GM21576 (cell line): ENCODE measurements at regions not wholly inside any gene's neighbourhood (a gene's known extent, or its start where the extent isn't known, plus 50 kb on each side); places are given as distances from the start of the nearest gene placed in this dataset.
"Not testable (repeated sequence)": the region's sequence is repeated elsewhere in the genome, so short reads cannot be mapped to it uniquely, and the experiment has no call there.

Experiments used
- ATAC-seq: cut with Tn5 transposase; IDR thresholded peaks from one replicate; pipeline ENCODE4 v1.9.1; 2021; ENCODE audit warnings: mild to moderate bottlenecking, moderate library complexity; ENCODE audit not compliant: unreplicated experiment

GRCh38 chr2:122007126-122007525 is 251.7 kb downstream of the TSN start:
- no peak for ATAC-seq

DNA sequence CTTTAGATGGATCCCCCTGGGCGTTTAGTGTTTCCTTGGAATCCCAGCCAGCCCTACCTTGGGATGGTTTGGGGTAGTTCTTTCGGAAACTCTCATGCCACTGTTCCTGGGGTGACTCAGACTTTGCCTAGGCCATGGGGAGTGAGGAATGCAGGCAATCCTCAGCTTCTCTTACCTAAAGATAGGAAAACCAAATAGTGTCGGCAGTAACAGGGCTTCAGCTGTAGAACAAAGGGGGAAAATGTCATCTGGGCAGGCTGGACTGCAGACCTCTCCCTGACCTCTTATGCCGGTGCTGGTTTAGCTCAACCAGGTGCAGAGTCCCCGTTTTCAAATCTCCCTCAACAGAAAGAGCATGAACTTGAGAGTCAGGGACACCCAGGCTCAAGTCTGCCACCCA is 252.1 kb downstream of the TSN start:
- ATAC-seq: no peak

- ATAC-seq: no peak
Observed at GRCh38 chr2:122009561-122009960, 254.1 kb downstream of the TSN start.

- ATAC-seq: no peak
Observed at GRCh38 chr2:122011493-122012270, 256.2 kb downstream of the TSN start.

GRCh38 chr2:122018736-122019135 is 263.3 kb downstream of the TSN start:
- ATAC-seq: no peak

DNA sequence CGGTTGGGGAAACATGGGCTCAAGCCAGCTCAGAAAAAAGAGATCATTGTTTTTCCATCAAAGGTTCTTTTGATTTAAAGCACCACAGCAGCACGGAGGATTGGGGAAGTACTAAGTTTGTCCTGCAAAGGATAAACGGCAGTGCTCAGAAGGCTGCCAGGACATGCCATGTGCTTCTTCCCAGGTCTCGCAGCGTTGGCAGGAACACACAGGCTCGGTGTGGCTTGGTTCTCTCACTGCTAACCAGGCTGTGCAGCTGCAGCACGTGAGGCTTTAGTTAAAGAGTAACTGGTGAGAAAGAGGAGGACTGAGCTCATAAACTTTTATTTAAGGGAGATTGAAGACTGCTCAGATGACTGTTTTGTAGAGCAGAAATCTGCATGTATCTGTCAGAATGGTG is 264.3 kb downstream of the TSN start:
- ATAC-seq: no peak

- no peak for ATAC-seq
Observed at GRCh38 chr2:122020377-122020776, 264.9 kb downstream of the TSN start.

GRCh38 chr2:122021941-122022340 is 266.5 kb downstream of the TSN start:
- ATAC-seq: no peak

DNA sequence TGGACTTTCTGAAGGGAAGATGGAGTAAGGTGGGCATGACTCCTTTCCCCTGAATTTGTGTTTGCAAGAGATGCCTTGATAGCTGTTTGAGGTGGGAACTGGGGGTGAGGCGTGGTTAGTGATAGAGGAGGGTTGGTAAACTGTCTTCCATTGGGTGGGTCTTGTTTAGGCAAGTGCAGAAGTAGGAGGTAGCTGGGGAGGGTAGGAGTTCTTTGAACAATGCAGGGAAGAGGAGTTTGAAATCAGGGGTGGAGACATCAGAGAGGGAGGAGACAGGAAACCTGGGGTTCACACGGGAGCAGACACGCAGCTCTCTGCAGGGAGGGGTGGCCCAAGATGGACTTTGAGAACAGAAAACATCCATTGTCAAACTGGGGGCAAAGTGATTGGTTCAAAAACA is 267.1 kb downstream of the TSN start:
- no peak for ATAC-seq

- no peak for ATAC-seq
Observed at GRCh38 chr2:122023059-122023864, 267.8 kb downstream of the TSN start.

- no peak for ATAC-seq
Observed at GRCh38 chr2:122027510-122028217, 272.2 kb downstream of the TSN start.

- ATAC-seq: no peak
Observed at GRCh38 chr2:122028371-122029100, 273.1 kb downstream of the TSN start.

DNA sequence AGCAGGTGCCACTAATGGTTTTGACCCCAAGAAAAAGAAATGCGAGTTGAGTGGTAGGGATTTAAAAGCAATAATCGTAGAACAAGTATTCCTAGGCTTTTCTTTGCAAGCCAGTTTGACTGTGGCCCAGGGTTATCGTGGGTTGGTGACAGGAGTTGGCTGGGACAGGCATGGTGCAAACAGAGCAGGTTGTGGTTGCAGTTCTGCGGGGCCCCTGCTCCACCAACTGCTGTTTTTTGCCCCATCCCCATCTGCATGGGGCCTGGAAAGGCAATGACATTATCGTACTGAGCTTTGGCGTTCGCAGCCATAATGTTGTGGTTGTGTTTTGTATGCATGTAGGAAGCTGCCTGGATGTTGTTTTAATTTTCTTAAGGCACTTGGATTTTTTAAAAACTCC is 274.0 kb downstream of the TSN start:
- no peak for ATAC-seq

GRCh38 chr2:122029945-122030344 is 274.5 kb downstream of the TSN start:
- no peak for ATAC-seq

GRCh38 chr2:122031544-122032263 is 276.3 kb downstream of the TSN start:
- no peak for ATAC-seq

DNA sequence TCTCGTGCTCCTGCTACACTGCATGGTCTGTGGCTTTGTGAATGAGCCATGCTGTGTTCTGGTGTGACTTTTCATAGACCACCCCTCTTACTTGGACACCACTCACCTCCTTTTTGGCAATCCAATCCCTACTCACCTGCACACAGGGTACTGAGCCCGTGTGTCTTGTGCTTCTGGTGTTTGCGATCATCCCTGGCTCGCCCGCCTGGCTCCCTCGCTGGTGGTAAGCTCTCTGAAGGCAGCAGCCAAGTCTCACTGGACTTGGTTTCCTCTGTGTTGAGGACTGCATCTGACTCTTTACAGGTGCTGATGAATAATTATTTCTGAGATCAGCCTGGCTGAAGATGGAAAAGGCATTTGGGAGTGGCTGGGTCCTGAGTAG is 276.8 kb downstream of the TSN start:
- no peak for ATAC-seq

GRCh38 chr2:122033778-122034177 is 278.3 kb downstream of the TSN start:
- no peak for ATAC-seq

- ATAC-seq: no peak
Observed at GRCh38 chr2:122034344-122034743, 278.9 kb downstream of the TSN start.

- ATAC-seq: no peak
Observed at GRCh38 chr2:122034777-122035176, 279.3 kb downstream of the TSN start.

DNA sequence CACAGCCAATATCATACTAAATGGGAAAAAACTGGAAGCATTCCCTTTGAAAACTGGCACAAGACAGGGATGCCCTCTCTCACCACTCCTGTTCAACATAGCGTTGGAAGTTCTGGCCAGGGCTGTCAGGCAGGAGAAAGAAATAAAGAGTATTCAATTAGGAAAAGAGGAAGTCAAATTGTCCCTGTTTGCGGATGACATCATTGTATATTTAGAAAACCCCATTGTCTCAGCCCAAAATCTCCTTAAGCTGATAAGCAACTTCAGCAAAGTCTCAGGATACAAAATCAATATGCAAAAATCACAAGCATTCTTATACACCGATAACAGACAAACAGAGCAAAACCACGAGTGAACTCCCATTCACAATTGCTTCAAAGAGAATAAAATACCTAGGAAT is 283.4 kb downstream of the TSN start:
- not testable (repeated sequence) for ATAC-seq
